PFSK-1 (cell line): ENCODE measurements at regions not wholly inside any gene's neighbourhood (a gene's known extent, or its start where the extent isn't known, plus 50 kb on each side); places are given as distances from the start of the nearest gene placed in this dataset.

Source experiments
- SIN3A ChIP-seq: IDR thresholded peaks from 2 replicates; pipeline ENCODE4 v1.6.1; 2012; ENCODE audit warnings: mild to moderate bottlenecking, low read length, moderate library complexity, borderline replicate concordance; ENCODE audit not compliant: insufficient read depth
- TAF1 ChIP-seq: IDR thresholded peaks from 2 replicates; pipeline ENCODE4 v1.6.1; 2012; ENCODE audit warnings: low read length, control low read depth, borderline replicate concordance; ENCODE audit not compliant: insufficient read depth

GRCh38 chr2:60047944-60048525 is 505.4 kb downstream of the BCL11A start:
- TF ChIP-seq SIN3A (no peak), TAF1 (no peak)
